Activated T-cell treated with anti-CD3 and anti-CD28 coated beads for 48 hours (primary cell): ENCODE measurements at regions not wholly inside any gene's neighbourhood (a gene's known extent, or its start where the extent isn't known, plus 50 kb on each side); places are given as distances from the start of the nearest gene placed in this dataset.
A peak's percentile ranks its signal among the peaks of the same experiment; 100 is the strongest.
"Not testable (repeated sequence)": the region's sequence is repeated elsewhere in the genome, so short reads cannot be mapped to it uniquely, and the experiment has no call there.

Source experiments
- DNase-seq: peaks from one replicate; pipeline ENCODE4 v3.0.0-alpha.2; 2020; ENCODE audit warnings: low read depth

GRCh38 chr3:14252321-14253021 is 73.9 kb downstream of the LSM3 start:
- DNase-seq, result no peak

DNA sequence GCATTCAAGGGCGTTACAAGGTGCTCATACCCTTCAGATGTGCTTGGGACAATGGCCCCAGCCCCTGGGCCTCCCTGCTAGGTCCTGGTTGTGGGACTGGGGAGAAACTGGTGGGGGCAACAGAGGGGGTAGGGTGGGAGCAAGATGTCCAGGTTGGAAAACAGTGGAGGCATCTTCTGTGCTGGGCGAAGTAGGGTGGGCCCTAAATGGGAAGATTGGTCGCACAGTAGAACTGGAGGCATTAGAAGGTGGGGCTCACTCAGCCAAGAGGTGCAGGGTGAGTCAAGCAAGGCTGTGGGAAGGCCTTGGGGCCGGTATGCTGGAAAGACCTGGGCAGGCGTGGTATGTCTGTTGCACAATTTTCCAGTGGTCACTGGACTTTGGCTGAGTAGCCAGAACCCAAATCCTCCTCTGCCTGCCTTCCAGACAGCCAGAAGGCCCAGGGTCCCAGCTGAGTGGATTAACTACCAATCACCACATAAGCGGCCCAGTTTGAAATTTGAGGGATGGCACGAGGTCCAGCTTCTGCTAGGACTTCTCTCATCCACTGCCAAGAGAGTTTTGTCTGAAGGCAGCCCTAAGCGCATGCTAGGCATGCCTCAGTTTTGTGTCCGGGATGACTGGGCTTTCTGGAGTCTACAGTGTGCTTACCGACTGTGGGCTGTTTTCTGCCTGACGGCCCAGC is 74.5 kb downstream of the LSM3 start:
- DNase-seq, result no peak

GRCh38 chr3:14253707-14254382 is 75.2 kb downstream of the LSM3 start:
- DNase-seq, result no peak

DNA sequence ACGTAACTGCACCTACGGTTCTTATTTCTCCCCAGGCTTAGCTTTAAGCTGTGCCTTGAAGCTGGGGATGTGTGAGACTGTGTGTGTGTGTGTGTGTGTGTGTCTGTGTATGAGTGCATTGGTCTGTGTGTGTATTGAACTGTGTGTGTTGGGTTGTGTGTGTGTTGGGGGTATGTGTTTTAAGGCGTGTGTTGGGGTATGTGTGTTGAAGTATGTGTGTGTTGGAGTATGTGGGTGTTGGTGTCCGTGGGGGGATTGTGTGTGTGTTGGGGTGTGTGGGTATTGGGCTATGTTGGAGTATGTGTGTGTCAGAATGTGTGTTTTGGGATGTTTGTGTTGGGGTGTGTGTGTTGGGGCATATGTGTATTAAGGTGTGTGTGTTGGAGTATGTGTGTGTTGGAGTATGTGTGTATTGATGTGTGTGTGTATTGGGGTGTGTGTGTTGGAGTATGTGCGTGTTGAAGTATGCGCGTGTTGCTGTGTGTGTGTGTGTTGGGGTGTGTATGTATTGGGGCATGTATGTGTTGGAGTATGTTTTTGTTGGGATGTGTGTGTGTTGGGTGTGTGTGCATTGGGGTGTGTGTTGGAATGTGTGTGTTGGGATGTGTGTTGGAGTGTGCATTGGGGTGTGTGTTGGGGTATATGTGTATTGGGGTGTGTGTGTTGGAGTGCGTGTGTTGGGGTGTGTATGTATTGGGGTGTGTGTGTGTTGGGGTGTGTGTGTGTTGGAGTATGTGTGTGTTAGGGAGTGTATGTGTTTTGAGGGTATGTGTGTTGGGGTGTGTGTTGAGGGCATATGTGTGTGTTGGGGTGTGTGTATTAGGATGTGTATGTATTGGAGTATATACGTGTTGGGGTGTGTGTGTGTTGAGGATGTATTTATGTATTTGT is 76.4 kb downstream of the LSM3 start:
- DNase-seq, result no peak

DNA sequence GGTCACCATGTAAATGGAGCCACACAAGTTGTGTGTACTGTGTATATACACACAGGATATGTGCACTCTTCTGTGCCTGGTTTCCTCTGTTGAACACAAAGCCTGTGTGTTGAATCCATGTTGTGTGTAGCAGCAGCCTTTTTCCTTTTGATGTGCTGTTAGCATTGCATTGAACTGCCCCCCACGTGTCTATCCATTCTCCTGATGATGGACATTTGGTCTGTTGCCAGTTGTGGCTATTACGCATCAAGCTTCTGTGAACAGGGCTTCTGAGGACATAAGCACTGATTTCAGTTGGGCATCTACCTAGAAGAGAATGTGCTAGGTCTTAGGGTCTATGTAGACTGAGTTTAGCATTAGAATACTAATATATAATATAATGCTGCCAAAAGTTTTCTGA is 77.4 kb downstream of the LSM3 start:
- DNase-seq, result no peak

GRCh38 chr3:14256561-14257342 is 78.1 kb downstream of the LSM3 start:
- no peak for DNase-seq

- no peak for DNase-seq
Measured at GRCh38 chr3:14258906-14259904, 80.6 kb downstream of the LSM3 start.

DNA sequence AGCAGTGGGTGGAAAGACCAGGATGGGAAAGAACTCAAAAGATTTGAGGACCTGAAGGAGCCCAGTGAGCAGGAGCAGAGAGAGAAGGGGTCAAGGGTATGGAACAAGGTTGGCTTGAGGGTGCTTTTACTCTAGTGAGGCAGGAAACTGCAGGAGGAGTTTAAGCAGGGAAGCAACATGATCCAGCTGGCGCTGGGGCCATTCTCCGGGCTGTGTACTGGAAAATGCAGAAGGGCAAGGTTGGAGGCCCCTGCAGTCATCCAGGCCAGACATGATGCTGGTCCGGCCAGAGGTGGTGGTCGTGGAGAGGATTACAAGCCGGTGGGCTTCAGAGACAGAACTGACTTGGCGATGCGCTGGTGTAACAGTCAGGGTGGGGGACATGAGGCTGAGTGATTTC is 81.8 kb downstream of the LSM3 start:
- no peak for DNase-seq

- DNase-seq, result peak; percentile 65
Measured at GRCh38 chr3:14261229-14261628, 82.6 kb downstream of the LSM3 start.

- no peak for DNase-seq
Measured at GRCh38 chr3:14262212-14262611, 83.6 kb downstream of the LSM3 start.

DNA sequence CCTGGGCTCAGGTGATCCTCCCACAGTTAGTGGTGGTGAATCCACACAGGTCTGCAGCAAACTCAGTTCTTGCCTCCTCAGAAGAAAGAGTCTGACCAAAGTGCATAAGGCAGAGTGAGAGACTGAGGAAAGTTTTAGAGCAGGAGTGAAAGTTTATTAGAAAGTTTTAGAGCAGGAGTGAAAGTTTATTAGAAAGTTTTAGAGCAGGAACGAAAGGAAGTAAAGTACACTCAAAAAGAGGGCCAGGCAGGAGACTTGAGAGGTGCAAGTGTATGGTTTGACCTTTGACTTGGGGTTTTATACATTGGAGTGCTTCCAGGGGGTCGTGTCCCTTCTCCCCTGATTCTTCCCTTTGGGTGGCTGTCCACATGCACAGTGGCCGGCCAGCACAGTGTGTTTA is 84.2 kb downstream of the LSM3 start:
- DNase-seq, result no peak

DNA sequence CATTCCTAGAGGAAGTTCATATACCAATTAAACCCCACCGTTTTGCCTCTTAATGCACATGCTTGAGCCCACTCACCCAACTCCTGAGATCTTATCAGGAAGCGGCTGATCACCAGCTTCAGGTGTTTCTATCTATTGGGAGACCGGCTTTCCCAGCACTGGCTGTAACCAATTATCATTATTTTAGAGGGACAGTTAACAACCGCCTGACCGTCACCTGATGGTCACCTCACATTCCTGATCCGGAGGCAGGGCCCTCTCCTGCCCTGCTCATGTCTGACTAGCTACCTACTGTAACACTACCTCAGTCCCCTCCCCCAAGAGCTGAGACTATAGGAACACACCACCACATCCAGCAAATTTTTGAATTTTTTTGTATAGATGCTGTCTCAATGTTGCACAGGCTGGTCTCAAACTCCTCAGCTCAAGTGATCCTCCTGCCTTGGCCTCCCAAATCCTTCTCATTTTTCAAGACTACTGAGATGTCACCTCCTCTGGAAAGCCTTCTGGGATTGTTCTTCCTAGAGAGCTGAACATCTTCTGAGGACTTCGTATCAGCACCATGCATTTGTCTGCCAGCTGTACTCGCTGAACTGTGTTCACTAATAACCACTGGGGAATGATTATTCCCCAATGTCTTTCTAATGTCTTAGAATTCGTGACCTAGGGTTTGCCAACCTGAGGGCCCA is 84.8 kb downstream of the LSM3 start:
- DNase-seq, result no peak

DNA sequence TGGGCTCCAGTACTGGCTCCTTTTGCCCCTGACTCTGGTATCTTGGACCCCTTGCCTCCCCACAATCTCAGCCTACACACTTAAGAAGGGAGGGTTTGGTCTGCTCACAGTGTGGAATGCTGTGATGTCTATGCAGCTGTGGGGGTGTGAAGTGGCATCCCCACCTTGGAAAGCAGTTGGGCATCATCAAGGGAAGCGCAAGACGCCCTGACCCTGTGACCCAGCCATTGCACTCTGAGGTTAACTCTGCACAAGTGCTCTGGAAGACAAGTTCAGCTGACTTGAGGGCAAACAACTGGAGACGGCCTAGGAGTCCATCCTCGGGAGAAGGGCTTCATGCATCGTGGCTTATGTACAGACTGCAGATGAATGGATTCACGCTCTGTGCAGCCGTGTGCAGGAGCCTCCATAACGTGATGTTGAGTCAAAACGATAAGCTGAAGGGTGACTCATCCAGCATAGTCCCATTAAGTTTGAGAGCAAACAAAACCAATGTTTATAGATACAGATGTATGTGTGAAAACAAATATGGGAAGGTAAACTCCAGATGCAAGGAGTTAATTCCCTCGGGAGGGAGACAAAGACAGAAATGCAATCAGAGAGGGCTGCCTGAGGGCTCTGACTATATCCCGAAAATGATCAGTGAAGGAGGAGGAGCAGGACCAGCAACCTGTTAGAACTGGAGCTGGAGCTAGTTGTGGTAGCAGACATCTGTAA is 86.8 kb downstream of the LSM3 start:
- no peak for DNase-seq

- no peak for DNase-seq
Measured at GRCh38 chr3:14266361-14266760, 87.7 kb downstream of the LSM3 start.

DNA sequence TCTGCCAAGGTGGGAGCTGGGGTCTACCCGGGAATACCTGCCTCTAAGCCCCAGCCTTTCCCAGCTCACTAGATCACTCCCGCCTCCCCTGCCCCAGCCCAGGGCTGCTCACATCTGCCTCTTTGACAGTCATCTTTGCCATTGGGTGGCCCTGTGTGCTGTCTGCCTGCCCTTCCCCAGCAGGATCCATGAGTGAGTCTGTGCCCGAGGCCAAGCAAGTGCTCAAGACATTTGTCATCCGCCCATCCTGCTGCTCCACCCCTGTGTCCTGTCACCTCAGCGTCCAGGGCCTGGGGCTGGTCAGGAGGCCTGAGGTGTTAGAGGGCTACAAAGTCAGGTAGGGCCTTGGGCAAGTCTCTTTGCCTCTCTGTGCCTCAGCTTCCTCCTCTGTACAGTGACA is 89.4 kb downstream of the LSM3 start:
- DNase-seq, result no peak

GRCh38 chr3:14268897-14269296 is 90.3 kb downstream of the LSM3 start:
- no peak for DNase-seq

DNA sequence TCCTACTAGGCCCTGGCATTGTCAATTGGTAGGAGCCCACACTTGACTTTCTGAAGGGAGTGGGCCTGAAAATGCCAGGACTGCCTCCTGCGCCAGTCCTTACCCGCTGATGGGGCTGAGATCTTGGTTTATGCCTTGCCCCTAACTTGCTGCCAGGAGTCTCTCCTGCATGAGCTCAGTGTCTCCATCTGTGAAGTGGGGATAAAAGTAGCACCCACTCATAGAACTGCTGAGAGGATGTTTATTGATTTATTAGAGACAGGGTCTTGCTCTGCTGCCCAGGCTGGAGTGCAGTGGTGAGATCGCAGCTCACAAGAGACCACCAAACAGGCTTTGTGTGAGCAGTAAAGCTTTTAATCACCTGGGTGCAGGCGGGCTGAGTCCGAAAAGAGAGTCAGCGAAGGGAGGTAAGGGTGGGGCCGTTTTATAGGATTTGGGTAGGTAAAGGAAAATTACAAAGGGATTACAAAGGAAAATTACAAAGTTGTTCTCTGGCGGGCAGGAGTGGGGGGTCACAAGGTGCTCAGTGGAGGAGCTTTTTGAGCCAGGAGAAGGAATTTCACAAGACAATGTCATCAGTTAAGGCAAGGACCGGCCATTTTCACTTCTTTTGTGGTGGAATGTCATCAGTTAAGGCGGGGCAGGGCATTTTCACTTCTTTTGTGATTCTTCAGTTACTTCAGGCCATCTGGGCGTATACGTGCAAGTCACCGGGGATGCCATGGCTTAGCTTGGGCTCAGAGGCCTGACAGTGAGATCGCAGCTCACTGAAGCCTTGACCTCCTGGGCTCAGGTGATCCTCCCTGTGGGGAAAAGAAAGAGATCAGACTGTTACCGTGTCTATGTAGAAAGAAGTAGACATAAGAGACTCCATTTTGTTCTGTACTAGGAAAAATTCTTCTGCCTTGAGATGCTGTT is 93.7 kb downstream of the LSM3 start:
- DNase-seq, result not testable (repeated sequence)
